ENCODE measurements at regions not wholly inside any gene's neighbourhood (a gene's known extent, or its start where the extent isn't known, plus 50 kb on each side); places are given as distances from the start of the nearest gene placed in this dataset.

DNA sequence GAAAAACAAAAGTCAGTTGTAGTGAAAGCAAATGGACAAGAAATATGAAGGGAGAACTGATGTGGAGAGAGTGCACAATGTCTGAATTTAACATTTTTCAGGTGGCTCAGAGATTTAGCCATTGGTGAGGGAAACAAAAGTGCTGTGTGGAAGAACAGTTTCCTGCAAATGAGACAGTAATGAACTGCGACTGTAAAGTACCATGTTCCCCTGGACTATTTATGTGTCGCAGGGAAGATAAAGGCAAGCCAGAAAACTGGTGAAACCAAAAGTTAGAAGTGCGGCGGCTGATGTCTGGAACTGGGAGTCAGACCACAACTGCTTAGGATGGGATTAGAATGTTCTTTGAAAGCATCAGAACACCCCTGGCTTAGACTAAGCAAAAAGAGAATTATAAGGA lies 905.1 kb upstream of the MAN1A1 start:
- H3K4me1 ChIP-seq (ENCODE audit: control insufficient read depth, insufficient read depth, low read length): no peaks in the 10 kb centered on the region
- no peak overlapping the region for H3K4me3 ChIP-seq (ENCODE audit: low read length)
- DNase-seq: no peak
- no peak overlapping the region for H3K27ac ChIP-seq (ENCODE audit: low read length)
- no peaks in the 10 kb centered on the region for H3K36me3 ChIP-seq (ENCODE audit: control insufficient read depth, insufficient read depth, low read length)
- H3K27me3 ChIP-seq (ENCODE audit: control insufficient read depth, insufficient read depth, low read length): no peaks in the 10 kb centered on the region
- no peaks in the 10 kb centered on the region for H3K9me3 ChIP-seq (replicated peaks; ENCODE audit: control insufficient read depth, low read depth, low read length)
- WGBS (ENCODE audit: insufficient coverage): 88% methylated on average over 4 of the region's 4 CpGs

DNA sequence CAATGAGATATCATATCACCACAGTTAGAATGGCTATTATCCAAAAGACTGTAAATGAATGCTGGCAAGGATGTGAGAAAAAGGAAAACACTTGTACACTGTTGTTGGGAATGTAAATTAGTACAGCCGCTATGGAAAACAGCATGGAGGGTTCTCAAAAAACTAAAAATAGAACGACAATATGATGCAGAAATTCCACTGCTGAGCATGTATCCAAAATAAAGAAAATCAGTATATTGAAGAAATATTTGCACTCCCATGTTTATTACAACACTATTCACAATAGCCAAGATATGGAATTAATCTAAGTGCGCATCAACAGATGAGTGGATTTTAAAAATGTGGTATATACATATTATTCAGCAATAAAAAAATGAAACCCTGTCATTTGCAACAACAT lies 898.9 kb upstream of the MAN1A1 start:
- no peak overlapping the region for H3K4me3 ChIP-seq (ENCODE audit: low read length)
- DNase-seq: peak; percentile 84
- H3K27ac ChIP-seq (ENCODE audit: low read length): peak overlapping the region; percentile 57
- WGBS (ENCODE audit: insufficient coverage): no CpG with 5 or more reads among the region's 3 CpGs
- no peaks in the 10 kb centered on the region for H3K9me3 ChIP-seq (replicated peaks; ENCODE audit: control insufficient read depth, low read depth, low read length)
- no peaks in the 10 kb centered on the region for H3K4me1 ChIP-seq (ENCODE audit: control insufficient read depth, insufficient read depth, low read length)
- no peaks in the 10 kb centered on the region for H3K27me3 ChIP-seq (ENCODE audit: control insufficient read depth, insufficient read depth, low read length)
- no peaks in the 10 kb centered on the region for H3K36me3 ChIP-seq (ENCODE audit: control insufficient read depth, insufficient read depth, low read length)

DNA sequence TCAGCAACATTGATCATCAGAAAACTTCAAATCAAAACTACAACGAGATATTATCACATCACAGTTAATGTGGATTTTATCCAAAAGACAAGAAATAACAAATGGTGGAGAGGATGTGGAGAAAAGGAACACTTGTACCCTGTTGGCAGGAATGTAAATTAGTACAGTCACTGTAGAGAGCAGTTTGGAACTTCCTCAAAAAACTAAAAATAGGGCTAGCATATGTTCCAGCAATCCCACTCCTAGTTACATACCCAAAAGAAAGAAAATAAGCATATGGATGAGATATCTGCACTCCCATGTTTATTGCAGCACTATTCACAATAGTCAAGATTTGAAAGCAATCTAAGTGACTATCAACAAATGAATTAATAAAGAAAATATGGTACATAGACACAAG lies 887.7 kb upstream of the MAN1A1 start:
- H3K4me3 ChIP-seq (ENCODE audit: low read length): no peak overlapping the region
- no CpG with 5 or more reads among the region's 1 CpG for WGBS (ENCODE audit: insufficient coverage)
- H3K27ac ChIP-seq (ENCODE audit: low read length): no peak overlapping the region
- H3K4me1 ChIP-seq (ENCODE audit: control insufficient read depth, insufficient read depth, low read length): no peaks in the 10 kb centered on the region
- peaks cover 6% of the 10 kb centered on the region for H3K9me3 ChIP-seq (replicated peaks; ENCODE audit: control insufficient read depth, low read depth, low read length)
- H3K27me3 ChIP-seq (ENCODE audit: control insufficient read depth, insufficient read depth, low read length): no peaks in the 10 kb centered on the region
- DNase-seq: no peak
- H3K36me3 ChIP-seq (ENCODE audit: control insufficient read depth, insufficient read depth, low read length): no peaks in the 10 kb centered on the region

DNA sequence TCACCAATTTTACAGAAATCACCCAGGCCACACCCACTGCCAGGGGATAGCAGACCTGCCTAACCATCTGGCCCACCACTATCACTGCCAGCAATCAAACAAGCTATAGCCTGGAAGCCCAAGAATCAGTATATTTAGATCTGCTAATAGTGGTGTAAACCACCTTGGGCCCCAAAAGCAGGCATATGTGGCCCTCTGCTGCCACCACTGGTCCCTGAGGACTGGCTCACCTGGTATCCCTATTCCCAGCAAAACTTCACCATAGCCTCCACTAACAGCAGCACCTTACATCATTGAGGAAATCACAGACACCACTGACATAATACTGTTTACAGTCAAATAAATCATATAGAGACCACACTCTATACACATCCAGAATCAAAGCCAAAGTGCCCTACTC lies 880.4 kb upstream of the MAN1A1 start:
- no peak overlapping the region for H3K4me3 ChIP-seq (ENCODE audit: low read length)
- no peaks in the 10 kb centered on the region for H3K27me3 ChIP-seq (ENCODE audit: control insufficient read depth, insufficient read depth, low read length)
- H3K36me3 ChIP-seq (ENCODE audit: control insufficient read depth, insufficient read depth, low read length): no peaks in the 10 kb centered on the region
- DNase-seq: no peak
- peaks cover 6% of the 10 kb centered on the region for H3K9me3 ChIP-seq (replicated peaks; ENCODE audit: control insufficient read depth, low read depth, low read length)
- H3K27ac ChIP-seq (ENCODE audit: low read length): no peak overlapping the region
- H3K4me1 ChIP-seq (ENCODE audit: control insufficient read depth, insufficient read depth, low read length): no peaks in the 10 kb centered on the region

DNA sequence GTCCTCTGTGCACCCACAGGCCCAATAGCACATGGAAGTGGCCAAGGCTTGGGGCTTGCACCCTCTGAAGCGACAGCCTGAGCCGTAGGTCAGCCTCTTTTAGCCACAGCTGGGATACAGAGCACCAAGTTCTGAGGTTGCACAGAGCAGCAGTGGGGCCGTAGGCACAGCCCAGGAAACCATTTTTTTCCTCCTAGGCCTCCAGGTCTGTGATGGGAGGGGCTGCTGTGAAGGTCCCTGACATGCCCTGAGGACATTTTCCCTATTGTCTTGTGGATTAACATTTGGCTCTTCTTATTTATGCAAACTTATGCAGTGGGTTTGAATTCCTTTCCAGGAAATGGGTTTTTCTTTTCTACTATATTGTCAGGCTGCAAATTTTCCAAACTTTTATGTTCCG lies 878.7 kb upstream of the MAN1A1 start:
- H3K4me1 ChIP-seq (ENCODE audit: control insufficient read depth, insufficient read depth, low read length): no peaks in the 10 kb centered on the region
- H3K9me3 ChIP-seq (replicated peaks; ENCODE audit: control insufficient read depth, low read depth, low read length): no peaks in the 10 kb centered on the region
- WGBS (ENCODE audit: insufficient coverage): 89% methylated on average over 4 of the region's 4 CpGs
- no peaks in the 10 kb centered on the region for H3K36me3 ChIP-seq (ENCODE audit: control insufficient read depth, insufficient read depth, low read length)
- no peaks in the 10 kb centered on the region for H3K27me3 ChIP-seq (ENCODE audit: control insufficient read depth, insufficient read depth, low read length)
- no peak for DNase-seq
- no peak overlapping the region for H3K4me3 ChIP-seq (ENCODE audit: low read length)
- no peak overlapping the region for H3K27ac ChIP-seq (ENCODE audit: low read length)

DNA sequence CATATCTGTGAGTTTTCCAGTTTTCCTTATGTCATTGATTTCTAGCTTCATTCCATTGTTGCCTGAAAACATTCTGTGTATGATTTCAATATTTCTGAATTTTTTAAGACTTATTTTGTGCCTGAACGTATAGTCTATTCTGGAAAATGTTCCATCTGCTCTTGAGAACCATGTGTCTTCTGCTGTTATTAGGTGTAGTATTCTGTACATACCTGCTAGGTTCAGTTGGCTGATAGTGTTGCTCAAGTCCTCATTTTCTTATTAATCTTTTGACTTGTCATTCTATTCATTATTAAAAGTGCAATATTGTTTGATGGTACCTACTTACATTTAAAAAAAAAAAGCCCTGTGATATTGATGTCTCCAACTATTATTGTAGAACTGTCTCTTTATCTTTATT lies 869.8 kb upstream of the MAN1A1 start:
- WGBS (ENCODE audit: insufficient coverage): no CpG with 5 or more reads among the region's 1 CpG
- DNase-seq: no peak
- Histone ChIP-seq H3K9me3 (replicated peaks; ENCODE audit: control insufficient read depth, low read depth, low read length) (no peaks in the 10 kb centered on the region), H3K4me1 (ENCODE audit: control insufficient read depth, insufficient read depth, low read length) (no peaks in the 10 kb centered on the region), H3K27me3 (ENCODE audit: control insufficient read depth, insufficient read depth, low read length) (no peaks in the 10 kb centered on the region), H3K27ac (ENCODE audit: low read length) (no peak overlapping the region), H3K4me3 (ENCODE audit: low read length) (no peak overlapping the region), H3K36me3 (ENCODE audit: control insufficient read depth, insufficient read depth, low read length) (no peaks in the 10 kb centered on the region)

DNA sequence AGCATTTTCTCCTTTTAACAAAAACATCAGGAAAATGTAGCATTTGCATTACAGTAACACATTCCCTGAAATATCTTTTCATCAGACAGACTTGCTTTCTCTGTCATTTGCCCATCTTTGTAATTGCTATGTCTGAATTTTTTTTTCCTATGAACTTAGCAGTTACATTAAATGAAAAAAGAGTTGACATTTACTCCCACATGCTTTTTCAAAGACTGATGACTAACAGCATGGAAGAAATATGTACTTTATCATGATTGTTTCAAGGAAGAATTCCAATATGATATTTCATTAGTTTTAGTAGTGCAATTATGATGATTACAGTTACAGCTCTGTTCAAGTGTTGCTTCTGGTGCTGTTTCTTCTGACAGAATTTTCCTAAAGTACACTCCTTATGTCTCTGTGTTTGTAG lies 864.5 kb upstream of the MAN1A1 start:
- no peaks in the 10 kb centered on the region for H3K4me1 ChIP-seq (ENCODE audit: control insufficient read depth, insufficient read depth, low read length)
- H3K9me3 ChIP-seq (replicated peaks; ENCODE audit: control insufficient read depth, low read depth, low read length): no peaks in the 10 kb centered on the region
- H3K27ac ChIP-seq (ENCODE audit: low read length): no peak overlapping the region
- no peak overlapping the region for H3K4me3 ChIP-seq (ENCODE audit: low read length)
- no peaks in the 10 kb centered on the region for H3K36me3 ChIP-seq (ENCODE audit: control insufficient read depth, insufficient read depth, low read length)
- H3K27me3 ChIP-seq (ENCODE audit: control insufficient read depth, insufficient read depth, low read length): no peaks in the 10 kb centered on the region
- DNase-seq: no peak

DNA sequence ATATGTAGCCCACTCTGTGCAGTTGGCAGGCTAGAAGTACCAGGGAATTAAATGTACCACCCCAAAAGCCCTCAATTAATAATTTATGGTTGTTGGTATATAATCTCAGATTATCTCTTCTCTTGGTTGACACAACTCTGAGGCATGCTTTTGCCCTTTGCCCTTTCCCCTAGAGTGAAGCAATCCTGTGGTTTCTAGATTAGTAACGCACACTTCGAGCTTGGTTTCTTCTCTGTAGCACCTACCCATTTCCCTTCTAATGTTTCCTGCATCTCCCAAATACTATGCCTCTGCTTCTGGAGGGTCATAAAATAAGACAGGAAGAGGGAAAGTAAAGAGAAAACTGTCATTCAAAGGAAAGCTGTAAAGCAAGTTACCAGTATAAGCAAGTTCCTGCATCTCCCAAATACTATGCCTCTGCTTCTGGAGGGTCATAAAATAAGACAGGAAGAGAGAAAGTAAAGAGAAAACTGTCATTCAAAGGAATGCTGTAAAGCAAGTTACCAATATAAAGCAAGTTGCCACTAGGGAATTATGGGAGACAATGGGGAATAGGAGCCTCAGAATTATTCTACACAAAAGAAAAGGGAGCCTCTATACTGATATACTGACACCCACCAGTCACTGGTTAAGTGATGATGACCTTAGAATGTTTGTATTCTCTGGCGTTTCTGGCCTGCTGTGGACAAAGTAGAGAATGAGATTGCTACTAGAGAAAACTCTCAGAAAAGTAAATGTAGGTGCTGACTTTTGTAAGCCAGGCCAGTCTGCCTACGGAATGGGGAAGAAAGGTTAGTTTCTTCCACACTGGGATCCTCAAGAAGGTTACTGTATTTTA lies 862.6 kb upstream of the MAN1A1 start:
- H3K4me3 ChIP-seq (ENCODE audit: low read length): no peak overlapping the region
- no peaks in the 10 kb centered on the region for H3K27me3 ChIP-seq (ENCODE audit: control insufficient read depth, insufficient read depth, low read length)
- no peak overlapping the region for H3K27ac ChIP-seq (ENCODE audit: low read length)
- DNase-seq: no peak
- WGBS (ENCODE audit: insufficient coverage): no CpG with 5 or more reads among the region's 4 CpGs
- no peaks in the 10 kb centered on the region for H3K36me3 ChIP-seq (ENCODE audit: control insufficient read depth, insufficient read depth, low read length)
- no peaks in the 10 kb centered on the region for H3K4me1 ChIP-seq (ENCODE audit: control insufficient read depth, insufficient read depth, low read length)
- H3K9me3 ChIP-seq (replicated peaks; ENCODE audit: control insufficient read depth, low read depth, low read length): no peaks in the 10 kb centered on the region

DNA sequence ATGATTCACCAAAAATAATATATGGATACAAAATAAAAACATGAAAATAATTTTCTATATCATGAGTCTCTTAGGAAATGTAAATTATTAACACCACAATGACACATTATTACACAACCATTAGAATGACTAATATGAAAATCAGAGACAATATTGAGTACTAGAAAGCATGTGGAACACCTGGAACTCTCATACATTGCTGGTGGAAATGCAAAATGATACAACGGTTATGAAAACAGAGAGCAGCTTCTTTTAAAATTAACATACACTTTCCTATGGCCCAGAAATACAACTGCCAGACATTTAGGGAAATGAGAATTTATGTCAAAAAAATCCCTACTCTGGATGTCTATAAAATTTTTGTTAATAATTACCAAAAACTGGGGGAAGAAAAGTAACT lies 853.3 kb upstream of the MAN1A1 start:
- Histone ChIP-seq H3K27me3 (ENCODE audit: control insufficient read depth, insufficient read depth, low read length) (no peaks in the 10 kb centered on the region), H3K9me3 (replicated peaks; ENCODE audit: control insufficient read depth, low read depth, low read length) (no peaks in the 10 kb centered on the region), H3K4me3 (ENCODE audit: low read length) (no peak overlapping the region), H3K36me3 (ENCODE audit: control insufficient read depth, insufficient read depth, low read length) (no peaks in the 10 kb centered on the region), H3K27ac (ENCODE audit: low read length) (no peak overlapping the region), H3K4me1 (ENCODE audit: control insufficient read depth, insufficient read depth, low read length) (no peaks in the 10 kb centered on the region)
- DNase-seq: no peak
- WGBS (ENCODE audit: insufficient coverage): no CpG with 5 or more reads among the region's 1 CpG

DNA sequence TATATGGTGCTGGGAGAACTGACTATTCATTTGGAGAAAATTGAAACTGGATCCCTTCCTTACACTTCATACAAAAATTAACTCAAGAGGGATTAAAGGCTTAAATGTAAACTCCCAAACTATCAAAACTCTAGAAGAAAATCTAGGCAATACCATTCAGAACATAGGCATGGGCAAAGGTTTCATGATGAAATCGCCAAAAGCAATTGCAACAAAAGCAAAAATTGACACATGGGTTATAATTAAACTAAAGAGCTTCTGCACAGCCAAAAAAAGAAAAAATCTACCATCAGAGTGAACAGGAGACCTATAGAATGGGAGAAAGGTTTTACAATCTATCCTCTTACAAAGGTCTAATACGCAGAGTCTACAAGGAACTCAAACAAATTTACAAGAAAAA lies 851.3 kb upstream of the MAN1A1 start:
- Histone ChIP-seq H3K27me3 (ENCODE audit: control insufficient read depth, insufficient read depth, low read length) (no peaks in the 10 kb centered on the region), H3K36me3 (ENCODE audit: control insufficient read depth, insufficient read depth, low read length) (no peaks in the 10 kb centered on the region), H3K9me3 (replicated peaks; ENCODE audit: control insufficient read depth, low read depth, low read length) (no peaks in the 10 kb centered on the region), H3K4me1 (ENCODE audit: control insufficient read depth, insufficient read depth, low read length) (no peaks in the 10 kb centered on the region), H3K4me3 (ENCODE audit: low read length) (no peak overlapping the region), H3K27ac (ENCODE audit: low read length) (no peak overlapping the region)
- WGBS (ENCODE audit: insufficient coverage): no CpG with 5 or more reads among the region's 2 CpGs
- no peak for DNase-seq

DNA sequence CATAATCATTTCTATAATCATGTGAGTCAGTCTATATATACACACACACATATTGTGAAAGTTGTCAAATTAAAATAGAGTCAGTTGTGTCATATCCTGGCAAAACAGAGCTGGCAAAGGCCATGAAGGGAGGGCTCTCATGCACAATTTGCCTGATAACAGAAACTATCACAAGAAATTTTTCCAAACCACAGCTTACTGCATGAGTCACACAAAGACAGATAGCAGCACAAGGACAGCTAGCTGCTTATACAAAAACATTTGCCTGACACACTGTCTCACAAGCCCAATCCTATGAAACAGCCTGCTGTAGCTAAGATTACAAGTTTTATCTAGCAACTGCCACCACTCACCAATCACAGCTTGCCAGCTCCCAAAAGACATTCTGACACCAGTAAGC lies 848.5 kb upstream of the MAN1A1 start:
- Histone ChIP-seq H3K9me3 (replicated peaks; ENCODE audit: control insufficient read depth, low read depth, low read length) (no peaks in the 10 kb centered on the region), H3K4me1 (ENCODE audit: control insufficient read depth, insufficient read depth, low read length) (no peaks in the 10 kb centered on the region), H3K36me3 (ENCODE audit: control insufficient read depth, insufficient read depth, low read length) (no peaks in the 10 kb centered on the region), H3K27me3 (ENCODE audit: control insufficient read depth, insufficient read depth, low read length) (no peaks in the 10 kb centered on the region), H3K27ac (ENCODE audit: low read length) (no peak overlapping the region), H3K4me3 (ENCODE audit: low read length) (no peak overlapping the region)
- no peak for DNase-seq
